ENCODE measurements at regions not wholly inside any gene's neighbourhood (a gene's known extent, or its start where the extent isn't known, plus 50 kb on each side); places are given as distances from the start of the nearest gene placed in this dataset.

GRCh38 chr5:96340357-96340756 is 92.7 kb downstream of the PCSK1 start:
- no peak for DNase-seq

DNA sequence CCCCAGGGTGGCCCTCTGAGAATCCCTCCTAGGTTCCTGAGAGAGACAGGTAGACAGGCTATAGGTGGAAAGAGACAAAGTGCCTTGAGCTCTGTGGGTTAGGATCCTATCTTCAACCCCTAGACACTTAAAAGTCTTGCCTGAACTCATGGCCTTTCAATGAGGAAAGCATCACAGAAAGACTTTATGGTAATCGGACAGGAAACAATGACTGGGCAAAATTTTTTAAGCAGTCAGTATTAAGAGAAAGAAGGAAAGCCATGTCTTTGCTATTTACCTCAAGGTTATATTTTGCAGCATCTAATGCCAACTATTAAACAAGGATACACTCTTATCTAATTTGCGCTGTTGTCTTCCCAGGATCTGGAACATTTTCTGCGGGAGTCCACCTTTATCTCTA is 93.2 kb downstream of the PCSK1 start:
- no peak for DNase-seq

DNA sequence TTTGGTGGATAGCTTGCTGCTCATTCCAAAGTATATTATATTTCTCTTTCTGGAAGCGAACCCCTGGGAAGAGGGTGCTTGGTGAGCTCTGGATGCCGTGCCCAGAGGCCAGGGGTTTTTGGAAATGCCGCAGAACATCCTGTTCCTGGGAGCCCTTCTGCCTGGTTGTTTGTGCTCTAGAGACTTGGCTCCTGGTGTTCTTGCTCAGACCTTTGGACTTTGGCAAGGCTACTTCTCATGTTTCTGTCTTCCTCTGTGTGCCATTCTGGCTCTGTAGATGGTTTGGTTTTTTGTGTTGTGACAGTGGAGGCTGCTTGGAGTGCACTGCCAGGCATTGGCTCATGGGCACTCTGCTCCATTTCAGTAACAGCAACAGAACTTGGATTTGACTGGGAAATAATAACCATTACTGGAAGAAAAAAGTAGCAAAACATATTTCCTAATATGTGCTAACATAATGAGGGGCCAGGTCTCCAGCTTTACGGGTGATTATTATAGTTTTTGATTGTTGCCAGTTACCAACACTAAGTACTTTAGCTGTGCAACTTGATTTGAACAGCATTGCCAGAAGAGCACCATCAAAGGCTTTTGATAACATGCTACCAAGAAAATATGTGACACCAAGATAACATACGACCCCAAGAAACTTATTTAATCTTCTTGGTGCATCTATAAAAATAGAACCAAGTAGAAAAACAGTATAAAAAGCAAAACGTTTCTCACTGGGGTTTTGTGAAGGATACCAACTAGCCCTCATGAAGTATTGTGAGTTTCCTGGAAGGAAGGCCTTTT is 94.2 kb downstream of the PCSK1 start:
- no peak for DNase-seq

DNA sequence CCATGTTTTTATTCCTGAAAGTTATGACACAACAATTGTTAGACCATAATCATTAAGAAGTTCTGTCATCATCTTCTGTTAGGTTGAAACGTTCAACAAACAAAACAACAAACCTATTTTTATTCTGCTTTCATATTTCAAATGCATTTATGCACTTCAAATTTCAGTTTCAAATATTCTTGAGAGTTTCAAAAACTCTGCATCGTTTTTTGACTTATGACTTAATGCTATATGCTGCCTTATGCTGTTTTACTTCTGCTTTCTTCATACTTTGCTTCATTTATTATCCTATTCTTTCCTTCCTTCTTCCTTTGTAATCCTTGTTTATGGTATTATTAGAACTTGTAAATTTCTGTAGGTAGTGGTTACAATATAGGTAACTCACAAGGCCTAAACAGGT is 95.0 kb downstream of the PCSK1 start:
- no peak for DNase-seq

GRCh38 chr5:96337048-96337781 is 95.8 kb downstream of the PCSK1 start:
- no peak for DNase-seq

- DNase-seq: peak; percentile 58
These were observed 96.6 kb downstream of the PCSK1 start for GRCh38 chr5:96336351-96336985.

DNA sequence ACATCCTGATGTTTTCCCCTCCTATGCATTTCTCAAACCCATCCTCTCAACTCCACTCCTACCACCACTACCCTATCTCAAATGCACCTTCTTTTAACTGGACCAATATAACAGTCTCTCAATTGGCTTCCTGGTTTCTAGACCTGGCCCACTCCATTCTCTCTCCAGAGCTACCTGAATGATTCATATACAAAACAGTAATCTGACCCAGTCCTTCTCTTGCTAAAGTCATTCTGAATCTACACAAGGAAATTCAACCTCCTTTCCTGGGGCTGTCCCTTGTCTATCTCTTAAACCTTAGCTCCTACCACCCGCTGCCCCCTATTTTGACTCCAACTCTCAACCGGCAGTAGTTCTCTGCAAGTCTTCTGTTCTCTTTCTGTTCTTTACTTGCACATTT is 97.2 kb downstream of the PCSK1 start:
- no peak for DNase-seq

DNA sequence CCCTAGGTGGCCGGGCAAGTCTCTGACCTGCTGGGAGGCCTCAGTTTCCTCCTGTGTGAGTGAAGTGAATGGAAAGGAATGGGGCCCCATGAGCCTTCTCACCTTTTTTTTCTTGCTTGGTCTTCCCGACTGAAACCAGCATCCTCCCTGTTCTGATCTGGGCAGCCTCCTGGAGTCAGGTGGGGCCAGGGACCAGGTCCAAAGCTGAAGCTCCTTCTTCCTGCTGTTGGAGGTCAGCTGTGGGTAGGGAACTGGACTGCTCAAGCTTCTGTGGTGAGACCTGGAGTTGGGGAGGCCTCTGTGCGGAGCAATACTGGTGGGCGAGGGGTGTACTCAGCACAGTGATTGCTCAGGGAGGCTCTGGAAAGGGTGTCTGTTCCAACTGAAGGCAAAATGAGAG is 99.7 kb downstream of the PCSK1 start:
- no peak for DNase-seq

DNA sequence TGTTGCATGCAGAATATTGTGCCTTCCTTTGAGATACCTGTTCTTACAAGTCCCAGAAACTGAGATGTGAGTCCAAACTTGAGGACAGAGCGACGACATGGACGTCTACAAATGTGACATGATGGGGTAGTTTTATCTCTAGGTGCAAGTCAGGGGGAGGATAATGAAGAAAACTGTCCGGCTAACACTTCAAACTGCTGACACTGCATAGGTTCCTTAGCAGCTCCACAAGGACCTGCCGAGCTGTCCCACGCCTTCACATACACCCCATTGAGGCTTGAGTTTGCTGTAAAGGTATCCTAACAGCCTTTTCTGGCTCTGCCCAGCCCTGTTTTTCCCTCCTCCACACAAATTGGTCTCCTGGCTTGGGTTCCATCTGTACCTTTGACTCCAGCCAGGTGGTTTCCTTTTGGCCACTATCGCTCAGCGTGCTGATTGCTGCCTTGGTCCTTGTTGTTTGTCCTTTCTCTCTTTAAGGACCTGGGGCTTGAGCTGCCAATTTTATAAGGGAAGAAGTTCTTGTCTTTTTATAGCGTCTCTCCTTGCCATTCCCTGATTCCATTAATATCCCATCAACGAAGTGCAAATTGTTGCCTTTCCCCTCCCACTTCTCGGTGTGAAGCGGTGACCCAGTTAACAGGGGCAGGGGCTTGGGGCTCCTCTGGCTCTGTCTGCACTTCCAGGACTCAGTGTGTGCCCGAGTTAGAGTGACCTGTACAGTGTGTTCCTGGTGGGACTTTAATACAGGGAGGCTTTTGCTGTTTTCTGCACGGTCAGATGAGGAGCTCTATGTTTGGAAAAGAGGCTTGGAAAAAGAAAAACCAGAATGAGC is 100.3 kb downstream of the PCSK1 start:
- no peak for DNase-seq

- no peak for DNase-seq
These were observed 101.2 kb downstream of the PCSK1 start for GRCh38 chr5:96331681-96332361.

DNA sequence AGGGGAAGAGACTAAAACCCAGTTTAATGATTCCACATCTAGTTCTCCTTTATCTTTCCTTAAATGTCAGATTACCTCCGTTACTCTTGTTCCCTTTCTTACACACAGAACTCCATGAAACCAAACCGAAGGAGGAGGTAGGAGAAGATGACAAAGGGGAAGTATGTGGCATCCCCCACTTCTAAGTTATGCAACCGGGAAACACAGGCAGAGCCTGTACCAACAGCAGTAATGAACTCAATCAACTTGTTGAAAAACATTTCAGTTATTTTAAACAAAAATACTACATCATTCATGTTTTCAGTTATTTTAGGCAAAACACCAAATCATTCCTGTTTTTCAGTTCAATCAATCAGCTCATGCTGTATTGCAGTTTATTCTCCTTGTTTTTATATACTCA is 101.8 kb downstream of the PCSK1 start:
- no peak for DNase-seq

DNA sequence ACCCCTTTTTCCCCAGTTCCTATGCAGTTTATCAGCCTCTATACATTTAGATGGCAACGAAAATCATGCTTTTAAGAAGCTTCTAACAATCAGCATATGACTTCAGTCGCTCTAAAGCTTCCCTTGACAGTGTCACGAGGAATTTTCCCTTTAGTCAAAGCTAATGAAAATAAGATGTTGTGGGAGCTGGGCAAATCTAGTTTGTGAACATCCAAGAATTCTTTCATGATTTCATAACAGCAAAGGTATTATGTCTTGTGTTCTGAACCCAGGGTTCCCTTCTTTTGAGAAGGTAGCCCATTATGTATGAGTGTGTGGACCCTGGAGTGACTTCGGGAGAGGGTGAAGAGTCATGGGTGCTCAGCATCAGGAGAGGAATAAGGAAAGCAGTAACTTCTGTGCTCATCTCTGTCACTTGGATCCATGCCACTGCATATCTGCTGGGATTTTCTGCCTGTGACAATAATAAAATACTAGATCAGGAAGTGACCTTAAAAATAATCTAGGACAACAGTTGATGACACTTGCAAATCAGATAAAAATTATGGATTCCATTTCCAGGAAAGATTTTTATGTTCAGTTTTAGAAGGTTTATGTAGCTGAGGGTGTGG is 102.4 kb downstream of the PCSK1 start:
- no peak for DNase-seq

DNA sequence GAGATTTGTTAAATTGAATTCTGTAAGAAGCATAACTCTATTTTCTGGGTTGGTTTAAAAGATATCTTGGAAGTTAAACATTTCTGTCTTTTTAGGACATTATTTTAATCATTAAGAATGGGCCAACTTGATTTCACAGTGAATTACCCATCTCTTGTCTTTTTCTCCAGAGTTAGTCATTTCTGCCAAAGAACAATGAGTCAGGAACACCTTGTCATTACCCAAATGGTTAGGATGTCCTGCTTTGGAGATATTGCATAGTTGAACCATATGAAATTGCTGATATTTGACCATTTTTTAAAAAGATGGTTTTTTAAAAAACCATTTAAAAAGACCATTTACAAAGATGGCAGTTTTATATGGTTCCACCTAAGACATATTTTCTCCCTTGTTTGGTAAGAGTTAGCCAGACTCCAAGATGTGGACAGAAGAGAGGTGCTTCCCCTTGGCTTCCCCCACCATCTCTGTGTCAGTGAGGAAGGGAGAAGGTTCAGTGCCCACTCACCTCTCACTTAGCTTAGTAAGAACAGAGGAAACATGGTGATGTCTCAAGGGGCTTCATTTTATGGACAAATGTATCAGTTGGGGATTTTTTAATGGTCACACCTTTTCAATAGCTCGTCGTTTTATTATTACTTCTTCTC is 103.0 kb downstream of the PCSK1 start:
- DNase-seq: no peak

- DNase-seq: no peak
These were observed 103.8 kb downstream of the PCSK1 start for GRCh38 chr5:96329289-96329688.

GRCh38 chr5:96327722-96328121 is 105.3 kb downstream of the PCSK1 start:
- DNase-seq: no peak

- DNase-seq: no peak
These were observed 106.1 kb downstream of the PCSK1 start for GRCh38 chr5:96326902-96327301.

GRCh38 chr5:96324708-96325107 is 108.3 kb downstream of the PCSK1 start:
- DNase-seq: no peak

DNA sequence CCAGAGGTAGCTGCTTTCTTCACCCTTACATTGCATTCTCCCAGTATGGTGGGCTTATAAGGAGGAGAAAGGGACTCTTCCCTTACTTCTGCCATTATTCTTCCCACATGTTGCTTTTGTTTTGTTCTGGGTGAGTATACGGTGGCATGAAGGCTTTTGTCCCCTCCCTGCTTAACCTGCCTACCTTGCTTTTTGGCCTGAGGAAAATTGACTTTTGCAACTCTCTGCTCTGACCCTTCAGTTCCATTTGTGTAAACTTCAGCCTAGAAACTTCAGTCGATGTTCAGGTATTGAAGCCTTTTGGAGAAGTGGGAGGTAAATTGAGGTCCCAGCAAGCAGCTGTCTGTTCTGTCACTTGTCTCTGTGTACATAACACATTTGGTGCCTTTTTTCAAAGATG is 110.2 kb downstream of the PCSK1 start:
- DNase-seq: no peak

GRCh38 chr5:96322217-96322616 is 110.8 kb downstream of the PCSK1 start:
- DNase-seq: no peak

- DNase-seq: no peak
These were observed 111.7 kb downstream of the PCSK1 start for GRCh38 chr5:96321345-96321744.

DNA sequence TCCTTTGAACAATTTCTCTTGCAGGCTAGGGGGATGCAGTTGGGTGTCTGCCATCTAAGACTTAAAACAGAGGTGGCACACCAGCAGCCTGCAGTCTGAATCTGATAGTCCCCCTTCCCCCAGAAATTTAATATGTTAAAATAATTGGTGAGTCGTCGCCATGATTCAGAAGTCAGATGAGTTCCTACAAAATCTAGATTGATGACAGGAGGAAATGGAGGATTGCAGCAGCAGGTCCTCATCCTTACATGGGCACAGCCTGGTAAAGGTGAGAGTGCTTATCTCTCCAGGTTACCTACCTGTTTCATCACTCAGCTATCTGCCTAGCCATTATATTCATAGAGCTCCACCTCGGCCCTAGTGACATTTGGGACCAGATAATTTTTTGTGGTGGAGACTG is 112.3 kb downstream of the PCSK1 start:
- no peak for DNase-seq
